Thyroid gland (tissue), 4 donors: ENCODE measurements at regions not wholly inside any gene's neighbourhood (a gene's known extent, or its start where the extent isn't known, plus 50 kb on each side); places are given as distances from the start of the nearest gene placed in this dataset.

Experiments used
- DNase-seq, 2 donors: peaks; one replicate each; pipeline ENCODE4 v3.0.0-alpha.2; 2019
- H3K27ac ChIP-seq, 3 donors: fragments of 200-600 bp; sonication (generic); 1 replicate in 2 of 3; 2 replicates in 1 of 3; pipeline ENCODE4 v1.5.1; 2016 to 2019; ENCODE audit warnings: mild to moderate bottlenecking in 1 of 3, moderate library complexity in 1 of 3
- H3K27me3 ChIP-seq: fragments of 200-600 bp; sonication (generic); one replicate; pipeline ENCODE4 v1.5.1; 2019
- H3K36me3 ChIP-seq, 2 donors: fragments of 200-600 bp; sonication (generic); one replicate each; pipeline ENCODE4 v1.5.1; 2016 to 2019
- H3K4me1 ChIP-seq, 2 donors: fragments of 200-600 bp; sonication (generic); one replicate each; pipeline ENCODE4 v1.5.1; 2017 to 2019
- H3K4me3 ChIP-seq, 3 donors: fragments of 200-600 bp; sonication (generic); replicated peaks in 1 of 3; 1 replicate in 2 of 3; 2 replicates in 1 of 3; pipeline ENCODE4 v1.5.1; 2016; ENCODE audit warnings: mild to moderate bottlenecking in 1 of 3
- H3K9me3 ChIP-seq: fragments of 200-600 bp; sonication (generic); one replicate; pipeline ENCODE4 v1.5.1; 2017
- CTCF ChIP-seq, 6 experiments: fragments of 200-600 bp in 3 of 6; fragments of 450-650 bp in 3 of 6; sonication (generic) in 3 of 6; IDR thresholded peaks; one replicate each; pipeline ENCODE4 v1.5.1; 2016 to 2019; ENCODE audit warnings: antibody characterized with exemption in 6 of 6, mild to moderate bottlenecking in 2 of 6, inconsistent platforms in 1 of 6, moderate library complexity in 1 of 6
- POLR2A ChIP-seq, 2 donors: fragments of 450-650 bp; IDR thresholded peaks; one replicate each; pipeline ENCODE4 v1.6.1; 2017; ENCODE audit warnings: antibody characterized with exemption in 2 of 2, mild to moderate bottlenecking in 2 of 2, moderate library complexity in 1 of 2
- WGBS, 2 donors: methylation state at CpG; one replicate each; pipeline ENCODE4 v1.1.5; 2017; 5-methylcytosine and 5-hydroxymethylcytosine counted together
- intact Hi-C: fragments of 100-400 bp; cut with DNase I; formaldehyde crosslinking; loops from one replicate; pipeline ENCODE4 v1.15.1; 2023

DNA sequence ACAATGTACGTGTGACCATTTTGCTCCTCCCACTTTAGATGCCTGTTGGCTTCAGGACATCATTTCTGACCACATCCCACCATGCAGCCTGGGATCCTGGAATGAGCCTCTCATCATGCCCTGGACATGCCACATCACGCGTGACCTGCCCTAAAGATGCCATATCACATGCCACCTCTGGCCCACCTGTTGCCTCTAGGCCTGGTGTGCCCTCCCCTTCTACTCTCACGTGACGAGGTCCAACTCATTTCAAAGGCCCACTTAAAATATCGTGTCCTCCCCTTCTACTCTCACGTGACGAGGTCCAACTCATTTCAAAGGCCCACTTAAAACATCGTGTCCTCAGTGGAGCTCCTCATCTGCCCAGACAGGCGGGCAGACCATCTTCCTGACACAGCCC is 254.9 kb downstream of the TEX36 start:
- Histone ChIP-seq H3K4me1 (no peaks in the 10 kb centered on the region), H3K4me3 (no peak overlapping the region), H3K36me3 (no peaks in the 10 kb centered on the region), H3K9me3 (no peaks in the 10 kb centered on the region), H3K27ac (no peak overlapping the region), H3K27me3 (no peaks in the 10 kb centered on the region)
- WGBS, 2 donors = 88 to 93% methylated on average over 10 of the region's 10 CpGs
- no peak for DNase-seq
- intact Hi-C loops = no loop called here
- TF ChIP-seq CTCF (IDR thresholded peaks at IDR 0.05) = no peak
- no peak for TF ChIP-seq POLR2A (IDR thresholded peaks at IDR 0.05)

DNA sequence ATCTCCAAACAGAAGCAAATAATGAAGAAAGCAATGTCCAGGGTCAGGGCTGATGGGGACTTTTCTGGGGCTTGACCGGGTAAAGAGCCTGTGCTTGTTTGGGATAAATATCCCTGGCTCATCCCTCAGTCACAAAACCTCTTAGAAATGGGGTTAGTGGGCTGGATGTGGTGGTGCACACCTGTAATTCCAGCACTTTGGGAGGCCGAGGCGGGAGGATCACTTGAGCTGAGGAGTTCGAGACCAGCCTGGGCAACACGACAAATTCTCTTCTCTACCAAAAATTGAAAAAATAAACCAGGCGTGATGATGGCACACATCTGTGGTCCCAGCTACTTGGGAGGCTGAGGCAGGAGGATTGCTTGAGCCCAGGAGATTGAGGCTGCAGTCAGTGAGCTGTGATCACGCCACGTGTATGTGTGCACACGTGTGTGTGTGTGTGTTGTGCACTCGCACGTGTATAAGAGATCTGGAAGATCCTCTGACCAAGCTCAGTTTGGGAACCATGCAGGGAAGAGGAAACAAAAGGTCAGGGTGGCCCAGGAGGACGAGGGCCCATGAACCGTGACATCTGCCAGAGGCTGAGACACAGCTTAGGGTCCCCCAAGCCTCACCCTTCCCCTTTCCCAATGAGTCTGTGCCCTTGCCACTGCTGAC is 258.6 kb downstream of the TEX36 start:
- no peak for TF ChIP-seq CTCF (IDR thresholded peaks at IDR 0.05)
- TF ChIP-seq POLR2A (IDR thresholded peaks at IDR 0.05) = no peak
- no peaks in the 10 kb centered on the region for H3K27me3 ChIP-seq
- intact Hi-C loops = no loop called here
- no peaks in the 10 kb centered on the region for H3K9me3 ChIP-seq
- no peaks in the 10 kb centered on the region for H3K36me3 ChIP-seq
- no peak overlapping the region for H3K27ac ChIP-seq
- no peak overlapping the region for H3K4me3 ChIP-seq
- DNase-seq = no peak
- WGBS, 2 donors = 87 to 90% methylated on average over 13 of the region's 13 CpGs
- H3K4me1 ChIP-seq = no peaks in the 10 kb centered on the region

DNA sequence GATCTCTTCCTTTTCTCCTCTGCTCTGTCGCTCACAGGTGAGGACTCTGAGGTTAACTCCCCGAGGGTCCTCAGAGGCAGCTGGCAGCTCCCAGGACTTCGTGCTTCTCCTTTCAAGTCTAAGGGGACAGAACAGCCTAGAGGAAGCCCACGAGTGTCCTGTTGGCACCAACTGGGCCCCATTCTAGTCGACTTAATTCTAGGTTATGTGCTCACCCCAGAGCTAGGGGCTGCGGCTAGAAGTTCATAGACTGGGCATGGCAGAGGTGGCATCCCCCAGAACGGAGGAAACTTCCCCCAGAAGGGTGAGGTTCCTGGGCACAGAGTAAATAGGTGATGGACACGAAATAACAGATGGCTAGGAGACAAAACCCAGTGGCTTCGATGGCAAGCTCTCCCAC is 259.4 kb downstream of the TEX36 start:
- intact Hi-C loops = no loop called here
- H3K9me3 ChIP-seq = no peaks in the 10 kb centered on the region
- no peak overlapping the region for H3K4me3 ChIP-seq
- DNase-seq = no peak
- no peak for TF ChIP-seq CTCF (IDR thresholded peaks at IDR 0.05)
- no peak for TF ChIP-seq POLR2A (IDR thresholded peaks at IDR 0.05)
- H3K27me3 ChIP-seq = no peaks in the 10 kb centered on the region
- H3K27ac ChIP-seq = no peak overlapping the region
- no peaks in the 10 kb centered on the region for H3K36me3 ChIP-seq
- 79 to 85% methylated on average over 9 of the region's 9 CpGs for WGBS, 2 donors
- no peaks in the 10 kb centered on the region for H3K4me1 ChIP-seq

DNA sequence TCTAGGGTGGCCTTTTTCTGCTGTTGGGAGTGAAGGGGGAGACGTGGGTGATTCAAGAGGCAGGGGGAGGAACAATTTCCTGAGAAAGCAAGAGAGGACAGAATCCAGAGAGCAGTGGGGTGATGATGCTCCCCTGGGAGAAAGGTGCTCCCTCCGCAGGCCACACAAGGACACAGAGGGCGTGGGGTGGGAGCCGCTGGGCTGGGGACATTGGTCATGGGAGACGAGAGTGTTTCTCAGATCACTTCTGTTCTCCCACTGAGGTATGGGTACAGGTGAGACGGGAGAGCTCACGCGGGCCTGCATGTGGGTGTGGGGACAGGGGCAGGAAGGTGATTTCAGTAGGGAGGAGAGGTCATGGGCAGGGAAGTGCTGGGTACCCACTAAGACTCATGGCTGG is 259.5 kb upstream of the CTBP2 start:
- no peaks in the 10 kb centered on the region for H3K9me3 ChIP-seq
- no peak for DNase-seq
- H3K27ac ChIP-seq = no peak overlapping the region
- H3K4me3 ChIP-seq = no peak overlapping the region
- 93% methylated on average over 8 of the region's 8 CpGs for WGBS, 2 donors
- no peaks in the 10 kb centered on the region for H3K27me3 ChIP-seq
- intact Hi-C loops = no loop called here
- no peaks in the 10 kb centered on the region for H3K36me3 ChIP-seq
- TF ChIP-seq CTCF (IDR thresholded peaks at IDR 0.05) (no peak), POLR2A (IDR thresholded peaks at IDR 0.05) (no peak)
- no peaks in the 10 kb centered on the region for H3K4me1 ChIP-seq

GRCh38 chr10:125419146-125419545 is 258.8 kb upstream of the CTBP2 start:
- Histone ChIP-seq H3K4me3 (no peak overlapping the region), H3K27me3 (no peaks in the 10 kb centered on the region), H3K27ac (no peak overlapping the region), H3K9me3 (no peaks in the 10 kb centered on the region), H3K4me1 (no peaks in the 10 kb centered on the region), H3K36me3 (no peaks in the 10 kb centered on the region)
- WGBS, 2 donors = 77 to 93% methylated on average over 8 of the region's 8 CpGs
- intact Hi-C loops = no loop called here
- no peak for TF ChIP-seq POLR2A (IDR thresholded peaks at IDR 0.05)
- no peak for TF ChIP-seq CTCF (IDR thresholded peaks at IDR 0.05)
- DNase-seq = no peak
